ENCODE measurements at regions not wholly inside any gene's neighbourhood (a gene's known extent, or its start where the extent isn't known, plus 50 kb on each side); places are given as distances from the start of the nearest gene placed in this dataset.
"Not testable (repeated sequence)": the region's sequence is repeated elsewhere in the genome, so short reads cannot be mapped to it uniquely, and the experiment has no call there.

GRCh38 chr12:13440844-13441243, 244.3 kb downstream of the EMP1 start:
- no peak for DNase-seq (ENCODE audit: low read depth)

- DNase-seq (ENCODE audit: low read depth) = no peak
Measured at GRCh38 chr12:13437541-13437940, 241.0 kb downstream of the EMP1 start.

- DNase-seq (ENCODE audit: low read depth) = no peak
Measured at GRCh38 chr12:13436696-13437391, 240.3 kb downstream of the EMP1 start.

- DNase-seq (ENCODE audit: low read depth) = no peak
Measured at GRCh38 chr12:13436182-13436581, 239.7 kb downstream of the EMP1 start.

GRCh38 chr12:13435235-13435933, 238.9 kb downstream of the EMP1 start:
- DNase-seq (ENCODE audit: low read depth) = no peak

- DNase-seq (ENCODE audit: low read depth) = no peak
Measured at GRCh38 chr12:13433768-13434167, 237.2 kb downstream of the EMP1 start.

GRCh38 chr12:13431041-13431440, 234.5 kb downstream of the EMP1 start:
- DNase-seq (ENCODE audit: low read depth) = no peak

GRCh38 chr12:13428538-13429265, 232.2 kb downstream of the EMP1 start:
- DNase-seq (ENCODE audit: low read depth) = no peak

- DNase-seq (ENCODE audit: low read depth) = no peak
Measured at GRCh38 chr12:13425766-13426165, 229.2 kb downstream of the EMP1 start.

GRCh38 chr12:13422291-13422690, 225.8 kb downstream of the EMP1 start:
- DNase-seq (ENCODE audit: low read depth) = no peak

- DNase-seq (ENCODE audit: low read depth) = no peak
Measured at GRCh38 chr12:13417516-13417915, 221.0 kb downstream of the EMP1 start.

GRCh38 chr12:13411287-13411686, 214.8 kb downstream of the EMP1 start:
- DNase-seq (ENCODE audit: low read depth) = no peak

- no peak for DNase-seq (ENCODE audit: low read depth)
Measured at GRCh38 chr12:13405961-13406703, 209.6 kb downstream of the EMP1 start.

- DNase-seq (ENCODE audit: low read depth) = no peak
Measured at GRCh38 chr12:13404631-13405473, 208.3 kb downstream of the EMP1 start.

- no peak for DNase-seq (ENCODE audit: low read depth)
Measured at GRCh38 chr12:13404111-13404628, 207.6 kb downstream of the EMP1 start.

GRCh38 chr12:13391375-13391774, 194.8 kb downstream of the EMP1 start:
- DNase-seq (ENCODE audit: low read depth) = not testable (repeated sequence)

- no peak for DNase-seq (ENCODE audit: low read depth)
Measured at GRCh38 chr12:13390918-13391317, 194.4 kb downstream of the EMP1 start.

- no peak for DNase-seq (ENCODE audit: low read depth)
Measured at GRCh38 chr12:13390381-13390861, 193.9 kb downstream of the EMP1 start.

- no peak for DNase-seq (ENCODE audit: low read depth)
Measured at GRCh38 chr12:13387101-13387500, 190.6 kb downstream of the EMP1 start.

- DNase-seq (ENCODE audit: low read depth) = no peak
Measured at GRCh38 chr12:13386323-13387039, 190.0 kb downstream of the EMP1 start.

Data from T follicular helper cell (primary cell).